D721Med (cell line): ENCODE measurements at regions not wholly inside any gene's neighbourhood (a gene's known extent, or its start where the extent isn't known, plus 50 kb on each side); places are given as distances from the start of the nearest gene placed in this dataset.

Source experiments
- DNase-seq: peaks from one replicate; pipeline ENCODE4 v3.0.0; 2011; ENCODE audit warnings: low spot score; ENCODE audit not compliant: insufficient read length
- FAIRE-seq: peaks from 2 replicates; lab custom pipeline; 2011; peaks lifted over from hg19 to GRCh38; lab: Jason Lieb, UNC
- CTCF ChIP-seq: IDR thresholded peaks from 2 replicates; pipeline ENCODE4 v1.5.1; 2012; ENCODE audit warnings: mild to moderate bottlenecking, control low read depth; ENCODE audit not compliant: insufficient read depth; ENCODE audit errors: missing control alignments

GRCh38 chr1:60571811-60572210 lies 498.2 kb upstream of the C1orf87 start:
- TF ChIP-seq CTCF = no peak
- FAIRE-seq (no peak), DNase-seq (no peak)

- FAIRE-seq (no peak), DNase-seq (no peak)
- TF ChIP-seq CTCF = no peak
These were observed 495.6 kb upstream of the C1orf87 start for GRCh38 chr1:60569189-60569588.

GRCh38 chr1:60567256-60567655 lies 493.7 kb upstream of the C1orf87 start:
- DNase-seq = no peak
- no peak for FAIRE-seq
- TF ChIP-seq CTCF = no peak

- DNase-seq (no peak), FAIRE-seq (no peak)
- TF ChIP-seq CTCF = no peak
These were observed 491.6 kb upstream of the C1orf87 start for GRCh38 chr1:60564916-60565750.

- no peak for TF ChIP-seq CTCF
- FAIRE-seq (no peak), DNase-seq (no peak)
These were observed 490.4 kb upstream of the C1orf87 start for GRCh38 chr1:60563777-60564535.

GRCh38 chr1:60562740-60563139 lies 489.2 kb upstream of the C1orf87 start:
- no peak for TF ChIP-seq CTCF
- DNase-seq (no peak), FAIRE-seq (no peak)

- FAIRE-seq = no peak
- no peak for DNase-seq
- TF ChIP-seq CTCF = no peak
These were observed 487.1 kb upstream of the C1orf87 start for GRCh38 chr1:60560701-60561100.
